H1 (cell line): ENCODE measurements at regions not wholly inside any gene's neighbourhood (a gene's known extent, or its start where the extent isn't known, plus 50 kb on each side); places are given as distances from the start of the nearest gene placed in this dataset.

Experiments used
- CTCF ChIA-PET: fragments of 300-600 bp; sonication (Branson Sonifier 250); formaldehyde crosslinking; loops from one replicate; lab custom pipeline; 2021; ENCODE audit not compliant: partially characterized antibody; lab: Charles Lee
- POLR2A ChIA-PET: fragments of 300-600 bp; sonication (Branson Sonifier 250); formaldehyde crosslinking; loops from one replicate; lab custom pipeline; 2021; ENCODE audit warnings: inconsistent platforms; ENCODE audit not compliant: partially characterized antibody; lab: Charles Lee
- DNase-seq, 2 experiments: peaks; one replicate each; pipeline versions ENCODE4 v3.0.0 to v3.0.0-alpha.2; 2010 to 2022; ENCODE audit warnings: low spot score in 2 of 2, low read depth in 1 of 2, mixed read lengths in 1 of 2
- FAIRE-seq: peaks from 2 replicates; lab custom pipeline; 2011; peaks lifted over from hg19 to GRCh38; lab: Jason Lieb, UNC
- H2AFZ ChIP-seq: 2 replicates; pipeline ENCODE4 v1.8.1; 2012; ENCODE audit warnings: low read length, inconsistent platforms
- H2AK5ac ChIP-seq: 2 replicates; pipeline ENCODE4 v1.6.1; 2013; ENCODE audit warnings: low read depth, low read length
- H2BK120ac ChIP-seq: replicated peaks from 2 replicates; pipeline ENCODE3; 2013; ENCODE audit warnings: low read depth, low read length, inconsistent platforms
- H2BK12ac ChIP-seq: 2 replicates; pipeline ENCODE4 v1.6.1; 2013; ENCODE audit warnings: low read depth, low read length
- H2BK15ac ChIP-seq: 2 replicates; pipeline ENCODE4 v1.6.1; 2013; ENCODE audit warnings: low read length
- H2BK20ac ChIP-seq: 2 replicates; pipeline ENCODE4 v1.6.1; 2013; ENCODE audit warnings: low read length
- H2BK5ac ChIP-seq: 2 replicates; pipeline ENCODE4 v1.6.1; 2013; ENCODE audit warnings: low read depth, low read length
- H3K14ac ChIP-seq: 2 replicates; pipeline ENCODE4 v1.6.1; 2013; ENCODE audit warnings: inconsistent platforms; ENCODE audit not compliant: insufficient read length
- H3K18ac ChIP-seq: 2 replicates; pipeline ENCODE4 v1.6.1; 2013; ENCODE audit warnings: low read length; ENCODE audit errors: extremely low read depth
- H3K23ac ChIP-seq: 2 replicates; pipeline ENCODE4 v1.6.1; 2013; ENCODE audit warnings: inconsistent platforms; ENCODE audit not compliant: insufficient read length
- H3K23me2 ChIP-seq: 2 replicates; pipeline ENCODE4 v1.6.1; 2013; ENCODE audit warnings: low read depth, low read length
- H3K27ac ChIP-seq: 2 replicates; pipeline ENCODE4 v1.6.1; 2011; ENCODE audit warnings: low read depth, low read length, inconsistent platforms
- H3K27me3 ChIP-seq, 4 experiments: replicated peaks in 1 of 4; 1 replicate in 1 of 4; 2 replicates in 3 of 4; pipeline versions ENCODE4 v1.6.1 to v1.8.1; 2011 to 2013; ENCODE audit warnings: low read length in 3 of 4, mild to moderate bottlenecking in 3 of 4, inconsistent platforms in 2 of 4, mixed read lengths in 2 of 4, moderate library complexity in 1 of 4; ENCODE audit not compliant: control insufficient read depth in 3 of 4, insufficient read depth in 3 of 4; ENCODE audit errors: extremely low read depth in 1 of 4
- H3K36me3 ChIP-seq, 4 experiments: 2 replicates each; pipeline versions ENCODE4 v1.6.1 to v1.8.1; 2011 to 2013; ENCODE audit warnings: mild to moderate bottlenecking in 4 of 4, low read length in 3 of 4, moderate library complexity in 2 of 4, control low read depth in 1 of 4, inconsistent platforms in 1 of 4; ENCODE audit not compliant: insufficient read depth in 4 of 4, control insufficient read depth in 2 of 4
- H3K4ac ChIP-seq: replicated peaks from 2 replicates; pipeline ENCODE3; 2013; ENCODE audit warnings: low read length, low read depth, mixed read lengths, inconsistent platforms; ENCODE audit not compliant: insufficient read length
- H3K4me1 ChIP-seq, 4 experiments: replicated peaks in 1 of 4; 1 replicate in 1 of 4; 2 replicates in 3 of 4; pipeline versions ENCODE4 v1.6.1 to v1.8.1; 2011 to 2013; ENCODE audit warnings: low read length in 3 of 4, inconsistent platforms in 2 of 4, mixed read lengths in 1 of 4; ENCODE audit not compliant: insufficient read depth in 4 of 4, control insufficient read depth in 3 of 4
- H3K4me2 ChIP-seq, 2 experiments: 2 replicates each; pipeline versions ENCODE4 v1.6.1 to v1.8.1; 2011 to 2013; ENCODE audit warnings: low read depth in 2 of 2, low read length in 2 of 2, control low read depth in 1 of 2, inconsistent platforms in 1 of 2, mild to moderate bottlenecking in 1 of 2; ENCODE audit not compliant: insufficient read depth in 1 of 2
- H3K4me3 ChIP-seq, 4 experiments: fragments of 200-600, 300-600 bp in 1 of 4; sonication (generic), shearing (Covaris generic), sonication (Bioruptor Twin) in 1 of 4; 2 replicates each; pipeline versions ENCODE4 v1.5.1 to v1.8.1; 2011 to 2016; ENCODE audit warnings: low read length in 4 of 4, low read depth in 3 of 4, control low read depth in 2 of 4, inconsistent platforms in 2 of 4, mild to moderate bottlenecking in 2 of 4, mixed read lengths in 1 of 4, moderate library complexity in 1 of 4; ENCODE audit not compliant: insufficient read depth in 2 of 4; ENCODE audit errors: extremely low read depth in 1 of 4
- H3K56ac ChIP-seq: replicated peaks from 2 replicates; pipeline ENCODE3; 2013; ENCODE audit warnings: low read depth, mild to moderate bottlenecking, mixed read lengths, low read length, inconsistent platforms; ENCODE audit not compliant: insufficient read length
- H3K79me1 ChIP-seq: 2 replicates; pipeline ENCODE4 v1.6.1; 2013; ENCODE audit warnings: low read depth, low read length, control low read depth
- H3K79me2 ChIP-seq, 2 experiments: 2 replicates each; pipeline versions ENCODE4 v1.6.1 to v1.8.1; 2012 to 2013; ENCODE audit warnings: low read length in 2 of 2, mild to moderate bottlenecking in 2 of 2, inconsistent platforms in 1 of 2; ENCODE audit not compliant: insufficient read depth in 2 of 2, control insufficient read depth in 1 of 2
- H3K9ac ChIP-seq, 4 experiments: replicated peaks in 1 of 4; 1 replicate in 1 of 4; 2 replicates in 3 of 4; pipeline versions ENCODE4 v1.6.1 to v1.8.1; 2011 to 2013; ENCODE audit warnings: low read depth in 3 of 4, low read length in 3 of 4, control low read depth in 2 of 4, mild to moderate bottlenecking in 2 of 4, moderate library complexity in 2 of 4, inconsistent platforms in 1 of 4; ENCODE audit errors: extremely low read depth in 1 of 4
- H3K9me3 ChIP-seq, 2 experiments: 2 replicates each; pipeline versions ENCODE4 v1.6.1 to v1.8.1; 2012 to 2013; ENCODE audit warnings: mild to moderate bottlenecking in 2 of 2, moderate library complexity in 2 of 2, control low read depth in 1 of 2, inconsistent platforms in 1 of 2, low read depth in 1 of 2, low read length in 1 of 2, mixed read lengths in 1 of 2; ENCODE audit not compliant: insufficient read depth in 2 of 2
- H4K20me1 ChIP-seq, 2 experiments: replicated peaks in 1 of 2; 2 replicates each; pipeline versions ENCODE3 to v1.8.1; 2011 to 2013; ENCODE audit warnings: inconsistent platforms in 2 of 2, low read length in 2 of 2, mild to moderate bottlenecking in 1 of 2; ENCODE audit not compliant: insufficient read depth in 2 of 2, control insufficient read depth in 1 of 2
- H4K5ac ChIP-seq: 2 replicates; pipeline ENCODE4 v1.6.1; 2013; ENCODE audit warnings: low read length, low read depth, mixed read lengths, inconsistent platforms; ENCODE audit not compliant: insufficient read length
- H4K8ac ChIP-seq: 2 replicates; pipeline ENCODE4 v1.8.0; 2013; ENCODE audit warnings: mild to moderate bottlenecking, moderate library complexity, low read length, inconsistent platforms; ENCODE audit not compliant: insufficient read depth; ENCODE audit errors: extremely low read depth
- H4K91ac ChIP-seq: replicated peaks from 2 replicates; pipeline ENCODE3; 2013; ENCODE audit warnings: low read length, mixed read lengths, inconsistent platforms; ENCODE audit not compliant: insufficient read length
- MAFK ChIP-seq: IDR thresholded peaks from 2 replicates; pipeline ENCODE4 v1.6.1; 2012; ENCODE audit warnings: low read depth, mild to moderate bottlenecking, improper control_type of control experiment, low read length
- POU5F1 ChIP-seq: IDR thresholded peaks from 2 replicates; pipeline ENCODE4 v1.6.1; 2011; ENCODE audit warnings: low read depth, mild to moderate bottlenecking, low read length, moderate library complexity
- SIN3A ChIP-seq, 2 experiments: IDR thresholded peaks in 1 of 2; conservative IDR thresholded peaks in 1 of 2; 2 replicates each; pipeline ENCODE4 v1.6.1; 2011 to 2012; ENCODE audit warnings: low read length in 2 of 2, improper control_type of control experiment in 1 of 2, low read depth in 1 of 2, mild to moderate bottlenecking in 1 of 2
- SIX5 ChIP-seq: IDR thresholded peaks from 2 replicates; pipeline ENCODE4 v1.6.1; 2011; ENCODE audit warnings: mild to moderate bottlenecking, low read depth, low read length
- SP1 ChIP-seq: IDR thresholded peaks from 2 replicates; pipeline ENCODE4 v1.6.1; 2011; ENCODE audit warnings: low read depth, low read length
- SRF ChIP-seq: IDR thresholded peaks from 2 replicates; pipeline ENCODE4 v1.6.1; 2011; ENCODE audit warnings: mild to moderate bottlenecking, low read depth, low read length, moderate library complexity
- WGBS, 2 experiments: shearing (Covaris generic) in 1 of 2; methylation state at CpG; one replicate each; pipeline versions ENCODE4 v1.1.6 to v1.1.7; 2013 to 2015; ENCODE audit warnings: low lambda C conversion rate in 2 of 2, mixed read lengths in 2 of 2, inconsistent platforms in 1 of 2, low coverage in 1 of 2, missing lambda C conversion rate in 1 of 2; ENCODE audit not compliant: insufficient replicate concordance in 2 of 2, insufficient coverage in 1 of 2, insufficient read length in 1 of 2; ENCODE audit errors: extremely low coverage in 1 of 2, missing lambda C conversion rate in 1 of 2; 5-methylcytosine and 5-hydroxymethylcytosine counted together

GRCh38 chr6:916131-916530 lies 223.2 kb upstream of the EXOC2 start:
- no peak for TF ChIP-seq SP1
- no peak for TF ChIP-seq SIN3A (conservative IDR thresholded peaks at IDR 0.05 in 1 of 2, IDR thresholded peaks at IDR 0.05 in 1 of 2; ENCODE audit: low read depth in 1 of 2, low read length in 2 of 2)
- no peak for TF ChIP-seq POU5F1
- TF ChIP-seq SIX5: no peak
- TF ChIP-seq MAFK: no peak
- TF ChIP-seq SRF: no peak
- Histone ChIP-seq H2BK12ac (no peak overlapping the region), H3K27ac (no peak overlapping the region), H2BK5ac (no peak overlapping the region), H3K4me2 (no peak overlapping the region), H4K5ac (no peak overlapping the region), H4K8ac (no peak overlapping the region), H4K91ac (no peak overlapping the region), H2BK20ac (no peak overlapping the region), H2AK5ac (no peak overlapping the region), H2AFZ (no peak overlapping the region), H3K4ac (no peak overlapping the region), H3K4me3 (no peak overlapping the region), H3K23me2 (no peaks in the 10 kb centered on the region), H3K56ac (no peak overlapping the region), H3K36me3 (no peaks in the 10 kb centered on the region), H3K79me2 (no peaks in the 10 kb centered on the region), H4K20me1 (no peaks in the 10 kb centered on the region), H2BK15ac (no peak overlapping the region), H3K14ac (no peak overlapping the region), H3K9me3 (peaks cover 32% of the 10 kb centered on the region in 2 experiments), H3K23ac (no peak overlapping the region), H3K27me3 (no peaks in the 10 kb centered on the region; a peak in 1 of 7 replicates), H3K4me1 (peaks cover 0 to 2% (median 0%) of the 10 kb centered on the region in 4 experiments; a peak in 2 of 7 replicates), H3K79me1 (no peaks in the 10 kb centered on the region; the same call in 1 of the 2 replicates), H3K9ac (no peak overlapping the region), H3K18ac (no peak overlapping the region), H2BK120ac (no peak overlapping the region)
- POLR2A ChIA-PET: no interaction called here
- CTCF ChIA-PET: interaction anchor here (1.0 kb wide), 1 partner anchor 520 kb away, joined by 3 read pairs; no protein-coding TSS in a partner anchor
- DNase-seq: no peak
- no peak for FAIRE-seq
- WGBS, 2 experiments: 94% methylated on average over 8 of the region's 8 CpGs; no CpG with 5 or more reads in 1 of the 2 experiments
